HEK293 (cell line): ENCODE measurements at regions not wholly inside any gene's neighbourhood (a gene's known extent, or its start where the extent isn't known, plus 50 kb on each side); places are given as distances from the start of the nearest gene placed in this dataset.

Experiments
- CTCF ChIA-PET: fragments of 350-600 bp; formaldehyde crosslinking; extraction: SDS; loops from one replicate; lab custom pipeline; 2021; ENCODE audit warnings: antibody characterized with exemption; lab: Yijun Ruan, JAX
- POLR2A ChIA-PET: fragments of 300-600 bp; formaldehyde crosslinking; extraction: SDS; loops from one replicate; lab custom pipeline; 2020; ENCODE audit warnings: antibody characterized with exemption, inconsistent platforms; lab: Yijun Ruan, JAX
- H3K27ac ChIP-seq: fragments of 200-500 bp; sonication (Bioruptor generic); 2 replicates; pipeline ENCODE4 v1.5.1; 2014; ENCODE audit warnings: low read depth, low read length, control low read depth, inconsistent platforms; ENCODE audit errors: extremely low read depth
- H3K36me3 ChIP-seq, 2 experiments: fragments of 200-500 bp in 1 of 2; sonication (Bioruptor generic) in 1 of 2; 1 replicate in 1 of 2; 2 replicates in 1 of 2; pipeline ENCODE4 v1.5.1; 2014 to 2017; ENCODE audit warnings: inconsistent platforms in 2 of 2, low read length in 2 of 2; ENCODE audit not compliant: control insufficient read depth in 2 of 2, insufficient read depth in 1 of 2
- H3K4me1 ChIP-seq: fragments of 200-500 bp; sonication (Bioruptor generic); 2 replicates; pipeline ENCODE4 v1.5.1; 2014; ENCODE audit warnings: mild to moderate bottlenecking, low read length, inconsistent platforms; ENCODE audit not compliant: control insufficient read depth, insufficient read depth
- H3K4me3 ChIP-seq: 2 replicates; pipeline ENCODE4 v1.5.1; 2011; ENCODE audit warnings: low read depth, mild to moderate bottlenecking, control low read depth, low read length, moderate library complexity
- H3K9me3 ChIP-seq: fragments of 200-500 bp; sonication (Bioruptor generic); 2 replicates; pipeline ENCODE4 v1.5.1; 2014; ENCODE audit warnings: low read depth, low read length, inconsistent platforms; ENCODE audit not compliant: control insufficient read depth, insufficient read depth
- RBAK ChIP-seq: fragments of 450-650 bp; formaldehyde crosslinking; IDR thresholded peaks from 2 replicates; pipeline ENCODE4 v1.5.1; 2016; ENCODE audit warnings: missing biosample characterization, missing genetic modification characterization
- SALL2 ChIP-seq: fragments of 450-650 bp; formaldehyde crosslinking; IDR thresholded peaks from 2 replicates; pipeline ENCODE4 v1.5.0; 2017; ENCODE audit warnings: missing biosample characterization, mild to moderate bottlenecking, missing genetic modification characterization, borderline replicate concordance
- SP2 ChIP-seq: fragments of 450-650 bp; formaldehyde crosslinking; IDR thresholded peaks from 2 replicates; pipeline ENCODE4 v1.5.1; 2016; ENCODE audit warnings: missing biosample characterization, missing genetic modification characterization
- ZBTB49 ChIP-seq: fragments of 450-650 bp; formaldehyde crosslinking; IDR thresholded peaks from 2 replicates; pipeline ENCODE4 v1.5.1; 2016; ENCODE audit warnings: missing biosample characterization, missing genetic modification characterization, low read depth
- ZEB2 ChIP-seq: fragments of 450-650 bp; formaldehyde crosslinking; IDR thresholded peaks from 2 replicates; pipeline ENCODE4 v1.5.1; 2016; ENCODE audit warnings: missing biosample characterization, missing genetic modification characterization
- ZFP37 ChIP-seq: fragments of 450-650 bp; formaldehyde crosslinking; IDR thresholded peaks from 2 replicates; pipeline ENCODE4 v1.5.1; 2016; ENCODE audit warnings: missing biosample characterization, missing genetic modification characterization
- ZNF23 ChIP-seq: fragments of 450-650 bp; formaldehyde crosslinking; IDR thresholded peaks from 2 replicates; pipeline ENCODE4 v1.5.1; 2016; ENCODE audit warnings: missing biosample characterization, missing genetic modification characterization, borderline replicate concordance
- ZNF280C ChIP-seq: fragments of 450-650 bp; formaldehyde crosslinking; IDR thresholded peaks from 2 replicates; pipeline ENCODE4 v1.5.1; 2016; ENCODE audit warnings: missing biosample characterization, missing genetic modification characterization
- ZNF292 ChIP-seq: fragments of 450-650 bp; formaldehyde crosslinking; IDR thresholded peaks from 2 replicates; pipeline ENCODE4 v1.5.1; 2016; ENCODE audit warnings: low read depth, missing biosample characterization, missing genetic modification characterization, borderline replicate concordance
- ZNF366 ChIP-seq: fragments of 450-650 bp; formaldehyde crosslinking; conservative IDR thresholded peaks from 2 replicates; pipeline ENCODE4 v1.5.1; 2016; ENCODE audit warnings: missing biosample characterization, missing genetic modification characterization
- ZNF398 ChIP-seq: fragments of 450-650 bp; formaldehyde crosslinking; IDR thresholded peaks from 2 replicates; pipeline ENCODE4 v1.5.1; 2017; ENCODE audit warnings: missing biosample characterization, missing genetic modification characterization
- ZNF48 ChIP-seq: fragments of 450-650 bp; formaldehyde crosslinking; IDR thresholded peaks from 2 replicates; pipeline ENCODE4 v1.5.1; 2016; ENCODE audit warnings: missing biosample characterization, missing genetic modification characterization
- ZNF626 ChIP-seq: fragments of 450-650 bp; sonication (Bioruptor Pico); formaldehyde crosslinking; IDR thresholded peaks from 2 replicates; pipeline ENCODE4 v1.5.1; 2018; ENCODE audit warnings: missing biosample characterization, missing genetic modification characterization, inconsistent platforms
- ZNF704 ChIP-seq: fragments of 450-650 bp; formaldehyde crosslinking; IDR thresholded peaks from 2 replicates; pipeline ENCODE4 v1.5.1; 2016; ENCODE audit warnings: missing biosample characterization, missing genetic modification characterization
- ZNF791 ChIP-seq: fragments of 450-650 bp; formaldehyde crosslinking; IDR thresholded peaks from 2 replicates; pipeline ENCODE4 v1.5.1; 2016; ENCODE audit warnings: missing biosample characterization, missing genetic modification characterization
- ZNF792 ChIP-seq: fragments of 450-650 bp; formaldehyde crosslinking; IDR thresholded peaks from 2 replicates; pipeline ENCODE4 v1.5.1; 2016; ENCODE audit warnings: missing biosample characterization, missing genetic modification characterization

- Histone ChIP-seq H3K36me3 (no peaks in the 10 kb centered on the region), H3K4me1 (no peaks in the 10 kb centered on the region), H3K27ac (no peak overlapping the region), H3K9me3 (no peaks in the 10 kb centered on the region), H3K4me3 (no peak overlapping the region)
- CTCF ChIA-PET = no interaction called here
- POLR2A ChIA-PET = no interaction called here
- TF ChIP-seq ZNF626 = no peak
- no peak for TF ChIP-seq ZNF366
These were observed 1118.0 kb upstream of the SEMA6A start for GRCh38 chr5:117692606-117693005.

GRCh38 chr5:117691081-117691870 is 1116.7 kb upstream of the SEMA6A start:
- TF ChIP-seq ZNF23 = no peak
- no peak for TF ChIP-seq SP2 (tag by site-specific recombination)
- TF ChIP-seq ZNF398 = no peak
- no peak for TF ChIP-seq ZFP37 (tag by site-specific recombination)
- TF ChIP-seq ZNF792 = no peak
- no peak for TF ChIP-seq ZNF48 (tag by site-specific recombination)
- no peak for TF ChIP-seq ZNF791 (tag by site-specific recombination)
- TF ChIP-seq SALL2 (tag by site-specific recombination) = no peak
- no peak for TF ChIP-seq ZNF292
- TF ChIP-seq ZNF366 = no peak
- TF ChIP-seq ZNF280C = no peak
- no peak for TF ChIP-seq ZEB2 (tag by site-specific recombination)
- no peak for TF ChIP-seq ZBTB49 (tag by site-specific recombination)
- no peak for TF ChIP-seq RBAK
- no peak for TF ChIP-seq ZNF704 (tag by site-specific recombination)
- POLR2A ChIA-PET = no interaction called here

More at GRCh38 chr5:117691081-117691870, 1116.7 kb upstream of the SEMA6A start:
- CTCF ChIA-PET = interaction anchor here (0.5 kb wide), 1 partner anchor 24 kb away, joined by 3 read pairs; no protein-coding TSS in a partner anchor
- Histone ChIP-seq H3K36me3 (no peaks in the 10 kb centered on the region), H3K4me3 (no peak overlapping the region), H3K9me3 (no peaks in the 10 kb centered on the region), H3K27ac (no peak overlapping the region), H3K4me1 (no peaks in the 10 kb centered on the region)
